ENCODE measurements at regions not wholly inside any gene's neighbourhood (a gene's known extent, or its start where the extent isn't known, plus 50 kb on each side); places are given as distances from the start of the nearest gene placed in this dataset.

DNA sequence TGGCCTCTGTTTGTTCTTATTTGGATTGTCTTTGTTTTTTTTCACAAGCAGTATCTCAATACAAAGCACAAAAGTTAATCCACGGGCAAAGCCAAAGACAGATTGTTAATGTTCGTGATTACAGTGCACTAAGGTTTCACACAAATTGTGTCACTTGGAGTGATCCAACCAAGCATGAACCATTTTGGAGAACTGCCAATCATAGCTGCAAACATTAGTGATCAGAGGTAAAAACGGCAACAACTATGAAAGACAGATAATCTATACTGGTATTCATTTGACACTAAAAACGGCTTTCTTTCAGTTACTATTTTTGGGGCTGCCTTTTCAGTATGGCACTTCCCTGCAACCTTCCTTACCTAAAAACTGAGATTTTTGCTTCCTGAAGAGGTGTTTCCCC lies 213.1 kb upstream of the GULP1 start:
- Mint-ChIP-seq H3K4me3 (no peak overlapping the region), H3K27me3 (ENCODE audit: insufficient read depth, low read depth, poor library complexity) (no peaks in the 10 kb centered on the region), H3K4me1 (no peaks in the 10 kb centered on the region), H3K36me3 (ENCODE audit: low read depth) (peaks cover 3% of the 10 kb centered on the region; the same call in 2 of the 3 replicates), H3K27ac (no peak overlapping the region), H3K9me3 (peaks cover 7% of the 10 kb centered on the region; the same call in 1 of the 3 replicates)
- no peaks in the 10 kb centered on the region for H4K20me1 ChIP-seq (replicated peaks; ENCODE audit: insufficient read depth)
- H2AFZ ChIP-seq, result peak overlapping the region; percentile 78; the same call in 1 of the 2 replicates
- H3K9me2 ChIP-seq (ENCODE audit: insufficient read depth), result 0 out of 2 replicates have a peak, but pooled peaks cover 5% of the 10 kb centered on the region
- H3K27me3 ChIP-seq (ENCODE audit: insufficient read depth), result no peaks in the 10 kb centered on the region
- no peaks in the 10 kb centered on the region for H3K79me2 ChIP-seq (replicated peaks; ENCODE audit: insufficient read depth)
- no peak overlapping the region for H3K27ac ChIP-seq (ENCODE audit: low read depth)
- ATAC-seq, result no peak
- no peaks in the 10 kb centered on the region for H3K36me3 ChIP-seq (ENCODE audit: insufficient read depth)
- H3K4me1 ChIP-seq (ENCODE audit: insufficient read depth), result no peaks in the 10 kb centered on the region
- H3K4me3 ChIP-seq, result no peak overlapping the region
- H3F3A ChIP-seq (replicated peaks; ENCODE audit: low read depth), result no peaks in the 10 kb centered on the region
- H3K4me2 ChIP-seq, result no peak overlapping the region
- TF ChIP-seq, protein P1, sequence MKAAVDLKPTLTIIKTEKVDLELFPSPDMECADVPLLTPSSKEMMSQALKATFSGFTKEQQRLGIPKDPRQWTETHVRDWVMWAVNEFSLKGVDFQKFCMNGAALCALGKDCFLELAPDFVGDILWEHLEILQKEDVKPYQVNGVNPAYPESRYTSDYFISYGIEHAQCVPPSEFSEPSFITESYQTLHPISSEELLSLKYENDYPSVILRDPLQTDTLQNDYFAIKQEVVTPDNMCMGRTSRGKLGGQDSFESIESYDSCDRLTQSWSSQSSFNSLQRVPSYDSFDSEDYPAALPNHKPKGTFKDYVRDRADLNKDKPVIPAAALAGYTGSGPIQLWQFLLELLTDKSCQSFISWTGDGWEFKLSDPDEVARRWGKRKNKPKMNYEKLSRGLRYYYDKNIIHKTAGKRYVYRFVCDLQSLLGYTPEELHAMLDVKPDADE (IDR thresholded peaks at IDR 0.05), result no peak
- TF ChIP-seq NANOG (IDR thresholded peaks at IDR 0.05; ENCODE audit: borderline replicate concordance), result no peak
- no peak for TF ChIP-seq EZH2phosphoT487 (IDR thresholded peaks at IDR 0.05; ENCODE audit: unreplicated experiment)
- no peak for TF ChIP-seq STAT1 (IDR thresholded peaks at IDR 0.05; ENCODE audit: unreplicated experiment)
- TF ChIP-seq CREB1 (CRISPR knock-in tag; IDR thresholded peaks at IDR 0.05; ENCODE audit: low read depth), result no peak
- TF ChIP-seq, protein P2, sequence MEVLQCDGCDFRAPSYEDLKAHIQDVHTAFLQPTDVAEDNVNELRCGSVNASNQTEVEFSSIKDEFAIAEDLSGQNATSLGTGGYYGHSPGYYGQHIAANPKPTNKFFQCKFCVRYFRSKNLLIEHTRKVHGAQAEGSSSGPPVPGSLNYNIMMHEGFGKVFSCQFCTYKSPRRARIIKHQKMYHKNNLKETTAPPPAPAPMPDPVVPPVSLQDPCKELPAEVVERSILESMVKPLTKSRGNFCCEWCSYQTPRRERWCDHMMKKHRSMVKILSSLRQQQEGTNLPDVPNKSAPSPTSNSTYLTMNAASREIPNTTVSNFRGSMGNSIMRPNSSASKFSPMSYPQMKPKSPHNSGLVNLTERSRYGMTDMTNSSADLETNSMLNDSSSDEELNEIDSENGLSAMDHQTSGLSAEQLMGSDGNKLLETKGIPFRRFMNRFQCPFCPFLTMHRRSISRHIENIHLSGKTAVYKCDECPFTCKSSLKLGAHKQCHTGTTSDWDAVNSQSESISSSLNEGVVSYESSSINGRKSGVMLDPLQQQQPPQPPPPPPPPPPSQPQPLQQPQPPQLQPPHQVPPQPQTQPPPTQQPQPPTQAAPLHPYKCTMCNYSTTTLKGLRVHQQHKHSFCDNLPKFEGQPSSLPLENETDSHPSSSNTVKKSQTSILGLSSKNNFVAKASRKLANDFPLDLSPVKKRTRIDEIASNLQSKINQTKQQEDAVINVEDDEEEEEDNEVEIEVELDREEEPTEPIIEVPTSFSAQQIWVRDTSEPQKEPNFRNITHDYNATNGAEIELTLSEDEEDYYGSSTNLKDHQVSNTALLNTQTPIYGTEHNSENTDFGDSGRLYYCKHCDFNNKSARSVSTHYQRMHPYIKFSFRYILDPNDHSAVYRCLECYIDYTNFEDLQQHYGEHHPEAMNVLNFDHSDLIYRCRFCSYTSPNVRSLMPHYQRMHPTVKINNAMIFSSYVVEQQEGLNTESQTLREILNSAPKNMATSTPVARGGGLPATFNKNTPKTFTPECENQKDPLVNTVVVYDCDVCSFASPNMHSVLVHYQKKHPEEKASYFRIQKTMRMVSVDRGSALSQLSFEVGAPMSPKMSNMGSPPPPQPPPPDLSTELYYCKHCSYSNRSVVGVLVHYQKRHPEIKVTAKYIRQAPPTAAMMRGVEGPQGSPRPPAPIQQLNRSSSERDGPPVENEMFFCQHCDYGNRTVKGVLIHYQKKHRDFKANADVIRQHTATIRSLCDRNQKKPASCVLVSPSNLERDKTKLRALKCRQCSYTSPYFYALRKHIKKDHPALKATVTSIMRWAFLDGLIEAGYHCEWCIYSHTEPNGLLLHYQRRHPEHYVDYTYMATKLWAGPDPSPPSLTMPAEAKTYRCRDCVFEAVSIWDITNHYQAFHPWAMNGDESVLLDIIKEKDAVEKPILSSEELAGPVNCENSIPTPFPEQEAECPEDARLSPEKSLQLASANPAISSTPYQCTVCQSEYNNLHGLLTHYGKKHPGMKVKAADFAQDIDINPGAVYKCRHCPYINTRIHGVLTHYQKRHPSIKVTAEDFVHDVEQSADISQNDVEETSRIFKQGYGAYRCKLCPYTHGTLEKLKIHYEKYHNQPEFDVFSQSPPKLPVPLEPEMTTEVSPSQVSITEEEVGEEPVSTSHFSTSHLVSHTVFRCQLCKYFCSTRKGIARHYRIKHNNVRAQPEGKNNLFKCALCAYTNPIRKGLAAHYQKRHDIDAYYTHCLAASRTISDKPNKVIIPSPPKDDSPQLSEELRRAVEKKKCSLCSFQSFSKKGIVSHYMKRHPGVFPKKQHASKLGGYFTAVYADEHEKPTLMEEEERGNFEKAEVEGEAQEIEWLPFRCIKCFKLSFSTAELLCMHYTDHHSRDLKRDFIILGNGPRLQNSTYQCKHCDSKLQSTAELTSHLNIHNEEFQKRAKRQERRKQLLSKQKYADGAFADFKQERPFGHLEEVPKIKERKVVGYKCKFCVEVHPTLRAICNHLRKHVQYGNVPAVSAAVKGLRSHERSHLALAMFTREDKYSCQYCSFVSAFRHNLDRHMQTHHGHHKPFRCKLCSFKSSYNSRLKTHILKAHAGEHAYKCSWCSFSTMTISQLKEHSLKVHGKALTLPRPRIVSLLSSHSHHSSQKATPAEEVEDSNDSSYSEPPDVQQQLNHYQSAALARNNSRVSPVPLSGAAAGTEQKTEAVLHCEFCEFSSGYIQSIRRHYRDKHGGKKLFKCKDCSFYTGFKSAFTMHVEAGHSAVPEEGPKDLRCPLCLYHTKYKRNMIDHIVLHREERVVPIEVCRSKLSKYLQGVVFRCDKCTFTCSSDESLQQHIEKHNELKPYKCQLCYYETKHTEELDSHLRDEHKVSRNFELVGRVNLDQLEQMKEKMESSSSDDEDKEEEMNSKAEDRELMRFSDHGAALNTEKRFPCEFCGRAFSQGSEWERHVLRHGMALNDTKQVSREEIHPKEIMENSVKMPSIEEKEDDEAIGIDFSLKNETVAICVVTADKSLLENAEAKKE (CRISPR knock-in tag; IDR thresholded peaks at IDR 0.05), result no peak
- no peak for TF ChIP-seq JUNB (IDR thresholded peaks at IDR 0.05; ENCODE audit: unreplicated experiment)
- TF ChIP-seq EZH2 (IDR thresholded peaks at IDR 0.05; ENCODE audit: low read depth, unreplicated experiment), result no peak
- TF ChIP-seq POLR2AphosphoS5 (IDR thresholded peaks at IDR 0.05; ENCODE audit: low read depth), result no peak
- no peak for DNase-seq (ENCODE audit: low spot score)
